Thyroid gland (tissue), 4 donors: ENCODE measurements at regions not wholly inside any gene's neighbourhood (a gene's known extent, or its start where the extent isn't known, plus 50 kb on each side); places are given as distances from the start of the nearest gene placed in this dataset.
A peak's percentile ranks its signal among the peaks of the same experiment; 100 is the strongest.

Experiments
- DNase-seq, 2 donors: peaks; one replicate each; pipeline ENCODE4 v3.0.0-alpha.2; 2019
- H3K27ac ChIP-seq, 3 donors: fragments of 200-600 bp; sonication (generic); 1 replicate in 2 of 3; 2 replicates in 1 of 3; pipeline ENCODE4 v1.5.1; 2016 to 2019; ENCODE audit warnings: mild to moderate bottlenecking in 1 of 3, moderate library complexity in 1 of 3
- H3K27me3 ChIP-seq: fragments of 200-600 bp; sonication (generic); one replicate; pipeline ENCODE4 v1.5.1; 2019
- H3K36me3 ChIP-seq, 2 donors: fragments of 200-600 bp; sonication (generic); one replicate each; pipeline ENCODE4 v1.5.1; 2016 to 2019
- H3K4me1 ChIP-seq, 2 donors: fragments of 200-600 bp; sonication (generic); one replicate each; pipeline ENCODE4 v1.5.1; 2017 to 2019
- H3K4me3 ChIP-seq, 3 donors: fragments of 200-600 bp; sonication (generic); replicated peaks in 1 of 3; 1 replicate in 2 of 3; 2 replicates in 1 of 3; pipeline ENCODE4 v1.5.1; 2016; ENCODE audit warnings: mild to moderate bottlenecking in 1 of 3
- H3K9me3 ChIP-seq: fragments of 200-600 bp; sonication (generic); one replicate; pipeline ENCODE4 v1.5.1; 2017
- POLR2A ChIP-seq, 2 donors: fragments of 450-650 bp; IDR thresholded peaks; one replicate each; pipeline ENCODE4 v1.6.1; 2017; ENCODE audit warnings: antibody characterized with exemption in 2 of 2, mild to moderate bottlenecking in 2 of 2, moderate library complexity in 1 of 2
- whole genome bisulfite sequencing, 2 donors: methylation state at CpG; one replicate each; pipeline ENCODE4 v1.1.5; 2017; 5-methylcytosine and 5-hydroxymethylcytosine counted together
- intact Hi-C: fragments of 100-400 bp; cut with DNase I; formaldehyde crosslinking; loops from one replicate; pipeline ENCODE4 v1.15.1; 2023
- TF ChIP-seq, protein P1 (sequence below), 6 experiments: fragments of 200-600 bp in 3 of 6; fragments of 450-650 bp in 3 of 6; sonication (generic) in 3 of 6; IDR thresholded peaks; one replicate each; pipeline ENCODE4 v1.5.1; 2016 to 2019; ENCODE audit warnings: antibody characterized with exemption in 6 of 6, mild to moderate bottlenecking in 2 of 6, inconsistent platforms in 1 of 6, moderate library complexity in 1 of 6

DNA sequence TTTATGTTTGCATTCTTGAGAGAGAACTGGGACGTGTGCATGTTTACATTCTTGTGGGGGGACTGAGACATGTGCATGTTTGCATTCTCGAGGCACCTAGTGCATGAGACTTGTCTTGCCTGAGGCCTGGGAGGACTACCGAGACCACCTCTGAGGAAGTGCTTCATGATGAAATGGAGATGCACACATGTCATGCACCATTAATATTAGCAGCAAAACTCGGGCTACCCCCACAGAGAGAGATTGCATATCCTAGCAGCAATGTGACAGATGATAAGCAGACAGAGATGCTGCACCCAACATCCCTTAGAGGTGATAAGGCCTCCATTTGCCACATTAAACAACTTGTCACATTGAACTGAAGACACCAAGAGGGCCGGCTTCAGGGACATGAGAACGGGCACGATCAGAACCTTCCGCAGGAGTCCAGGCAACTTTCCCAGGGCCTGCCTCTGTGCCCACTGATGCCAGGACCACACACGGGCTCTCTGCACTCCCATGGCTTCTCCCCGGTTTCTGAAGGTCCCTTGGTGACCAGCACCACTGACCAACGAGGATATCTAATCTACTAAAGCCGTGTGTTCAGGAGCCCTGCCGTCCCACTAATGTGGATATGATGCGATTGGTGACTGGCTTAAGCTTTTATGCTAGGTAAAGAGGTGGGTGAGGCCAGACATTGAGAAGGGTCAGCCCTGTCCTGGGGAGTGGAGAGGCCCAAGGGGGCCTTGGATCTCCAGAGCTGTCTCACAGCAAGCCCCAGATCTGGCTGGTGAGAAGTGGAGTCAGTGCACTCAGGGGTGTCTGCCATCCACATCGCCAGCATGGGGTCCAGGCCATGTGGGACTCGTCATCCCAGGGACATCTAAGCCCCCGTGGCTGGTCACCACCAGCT, 208.3 kb downstream of the NDUFA10 start:
- Histone ChIP-seq H3K27ac (no peak overlapping the region), H3K9me3 (no peaks in the 10 kb centered on the region), H3K4me1 (peaks cover 17 to 34% of the 10 kb centered on the region in 2 donors), H3K36me3 (no peaks in the 10 kb centered on the region), H3K4me3 (no peak overlapping the region), H3K27me3 (no peaks in the 10 kb centered on the region)
- intact Hi-C loops, result no loop called here
- TF ChIP-seq, protein P1, sequence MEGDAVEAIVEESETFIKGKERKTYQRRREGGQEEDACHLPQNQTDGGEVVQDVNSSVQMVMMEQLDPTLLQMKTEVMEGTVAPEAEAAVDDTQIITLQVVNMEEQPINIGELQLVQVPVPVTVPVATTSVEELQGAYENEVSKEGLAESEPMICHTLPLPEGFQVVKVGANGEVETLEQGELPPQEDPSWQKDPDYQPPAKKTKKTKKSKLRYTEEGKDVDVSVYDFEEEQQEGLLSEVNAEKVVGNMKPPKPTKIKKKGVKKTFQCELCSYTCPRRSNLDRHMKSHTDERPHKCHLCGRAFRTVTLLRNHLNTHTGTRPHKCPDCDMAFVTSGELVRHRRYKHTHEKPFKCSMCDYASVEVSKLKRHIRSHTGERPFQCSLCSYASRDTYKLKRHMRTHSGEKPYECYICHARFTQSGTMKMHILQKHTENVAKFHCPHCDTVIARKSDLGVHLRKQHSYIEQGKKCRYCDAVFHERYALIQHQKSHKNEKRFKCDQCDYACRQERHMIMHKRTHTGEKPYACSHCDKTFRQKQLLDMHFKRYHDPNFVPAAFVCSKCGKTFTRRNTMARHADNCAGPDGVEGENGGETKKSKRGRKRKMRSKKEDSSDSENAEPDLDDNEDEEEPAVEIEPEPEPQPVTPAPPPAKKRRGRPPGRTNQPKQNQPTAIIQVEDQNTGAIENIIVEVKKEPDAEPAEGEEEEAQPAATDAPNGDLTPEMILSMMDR (IDR thresholded peaks at IDR 0.05), result no peak
- no peak for TF ChIP-seq POLR2A (IDR thresholded peaks at IDR 0.05)
- 81% methylated on average over 16 to 17 of the region's 17 CpGs for WGBS, 2 donors
- no peak for DNase-seq

DNA sequence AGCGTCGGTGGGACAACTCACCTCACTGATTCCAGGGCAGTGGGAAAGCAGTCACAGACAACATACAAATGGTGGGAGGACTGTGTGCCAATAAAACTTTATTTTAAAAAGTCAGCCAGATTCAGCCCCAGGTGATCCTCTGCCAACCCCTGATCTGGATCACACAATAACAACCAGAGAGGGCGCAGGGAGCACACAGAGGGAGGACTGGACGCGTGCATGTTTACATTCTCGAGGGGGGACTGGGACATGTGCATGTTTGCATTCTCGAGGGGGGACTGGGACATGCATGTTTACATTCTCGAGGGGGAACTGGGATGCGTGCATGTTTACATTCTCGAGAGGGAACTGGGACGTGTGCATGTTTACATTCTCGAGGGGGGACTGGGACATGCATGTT, 209.5 kb downstream of the NDUFA10 start:
- Histone ChIP-seq H3K4me3 (no peak overlapping the region), H3K27me3 (no peaks in the 10 kb centered on the region), H3K9me3 (no peaks in the 10 kb centered on the region), H3K36me3 (no peaks in the 10 kb centered on the region), H3K27ac (no peak overlapping the region), H3K4me1 (peaks cover 17 to 34% of the 10 kb centered on the region in 2 donors)
- 47 to 57% methylated on average over 10 to 12 of the region's 12 CpGs for WGBS, 2 donors
- no peak for TF ChIP-seq POLR2A (IDR thresholded peaks at IDR 0.05)
- TF ChIP-seq, protein P1 (IDR thresholded peaks at IDR 0.05), result no peak
- intact Hi-C loops, result no loop called here
- no peak for DNase-seq

DNA sequence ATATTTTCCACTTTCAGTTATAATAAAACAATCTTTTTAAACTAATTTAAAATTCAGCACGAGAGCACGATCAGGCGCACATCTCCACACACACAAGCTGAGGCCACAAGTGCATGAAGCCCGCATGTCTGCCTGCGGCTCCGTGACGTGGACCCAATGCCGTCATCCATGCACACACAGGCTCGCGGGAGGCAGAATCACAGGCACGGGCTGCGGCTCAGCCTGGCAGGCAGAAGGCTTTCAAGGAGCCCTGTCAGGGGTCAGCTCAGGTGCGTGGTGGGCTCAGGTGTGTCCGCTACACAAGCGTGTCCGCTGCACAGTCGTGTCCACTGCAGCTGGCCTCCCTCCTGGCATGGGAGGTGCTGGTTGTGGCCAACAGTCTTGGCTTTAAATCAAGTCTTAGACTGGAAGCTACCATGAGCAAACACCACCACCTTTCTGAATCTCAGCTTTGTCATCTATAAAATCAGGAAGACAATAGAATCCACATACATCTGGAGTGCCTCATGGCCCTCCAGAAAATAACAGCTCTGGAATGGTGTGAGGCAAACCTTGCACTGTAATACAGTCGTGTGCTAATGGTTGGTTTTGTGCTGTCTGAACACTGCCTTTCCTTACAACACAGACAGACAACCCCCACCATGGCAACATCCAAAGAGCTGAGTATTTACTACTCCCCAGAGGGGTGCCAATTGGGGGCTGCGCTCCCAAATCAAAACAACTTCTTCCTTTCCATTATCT, 210.1 kb downstream of the NDUFA10 start:
- no peaks in the 10 kb centered on the region for H3K27me3 ChIP-seq
- H3K4me3 ChIP-seq, result no peak overlapping the region
- intact Hi-C loops, result no loop called here
- H3K27ac ChIP-seq, result peak overlapping the region; percentile 14 to 83 (median 32)
- DNase-seq, result peak; percentile 59 to 62
- H3K9me3 ChIP-seq, result no peaks in the 10 kb centered on the region
- TF ChIP-seq POLR2A (IDR thresholded peaks at IDR 0.05), result no peak
- TF ChIP-seq, protein P1 (IDR thresholded peaks at IDR 0.05), result no peak
- 9 to 30% methylated on average over 13 to 15 of the region's 19 CpGs for WGBS, 2 donors
- peaks cover 17 to 32% of the 10 kb centered on the region in 2 donors for H3K4me1 ChIP-seq
- no peaks in the 10 kb centered on the region for H3K36me3 ChIP-seq

DNA sequence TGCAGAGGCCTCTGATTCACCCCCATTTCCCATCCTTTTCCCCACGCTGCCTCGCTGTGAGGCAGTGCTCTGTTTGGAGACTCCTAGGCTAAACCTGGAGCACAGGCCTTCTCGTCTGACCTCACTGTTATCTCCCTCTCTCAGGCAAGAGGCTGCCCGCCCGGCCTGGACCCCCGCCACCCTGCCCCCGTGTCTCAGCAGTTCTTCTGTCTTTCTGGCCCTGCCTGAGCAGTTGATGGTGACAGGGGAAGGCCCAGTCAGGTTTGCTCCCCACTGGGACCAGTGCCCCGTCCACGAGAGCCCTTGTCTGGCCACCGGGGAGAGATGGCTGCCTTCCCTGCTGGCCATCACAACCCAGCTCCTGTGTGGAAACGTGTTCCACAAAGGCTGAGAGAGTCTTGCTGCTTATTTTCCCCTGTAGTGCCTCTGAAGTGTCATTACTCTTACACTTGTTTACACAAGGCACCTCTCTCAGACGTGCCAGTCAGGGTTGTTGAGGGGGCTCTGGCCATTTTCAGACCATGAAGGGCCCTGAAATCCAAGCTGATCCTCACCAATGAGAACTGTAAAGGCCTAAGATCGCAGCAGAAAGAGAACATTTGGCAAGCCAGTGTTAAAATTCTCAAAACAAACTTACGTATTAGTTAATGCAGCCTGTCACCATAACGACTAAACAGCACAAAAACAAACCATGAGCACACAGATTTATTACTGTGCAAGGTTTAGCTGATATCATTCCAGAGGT, 210.9 kb downstream of the NDUFA10 start:
- intact Hi-C loops, result no loop called here
- Histone ChIP-seq H3K27me3 (no peaks in the 10 kb centered on the region), H3K9me3 (no peaks in the 10 kb centered on the region), H3K4me1 (peaks cover 17 to 25% of the 10 kb centered on the region in 2 donors), H3K4me3 (no peak overlapping the region), H3K36me3 (no peaks in the 10 kb centered on the region), H3K27ac (peak overlapping the region; percentile 14 to 83 (median 32))
- DNase-seq, result peak; percentile 75 to 89
- 19 to 28% methylated on average over 14 to 15 of the region's 15 CpGs for WGBS, 2 donors
- TF ChIP-seq, protein P1 (IDR thresholded peaks at IDR 0.05), result no peak
- TF ChIP-seq POLR2A (IDR thresholded peaks at IDR 0.05), result no peak
